MCF 10A (cell line): ENCODE measurements at regions not wholly inside any gene's neighbourhood (a gene's known extent, or its start where the extent isn't known, plus 50 kb on each side); places are given as distances from the start of the nearest gene placed in this dataset.

Experiments used
- BruUV-seq: library from RNA; stranded (reverse); fragments of 400-500 nt; replicated peaks from 2 replicates; lab custom pipeline; 2021; lab: Mats Ljungman, UMichigan
- CTCF ChIA-PET: fragments of 300-600 bp; sonication (Branson Sonifier 250); formaldehyde crosslinking; extraction: SDS; loops from one replicate; lab custom pipeline; 2021; ENCODE audit warnings: antibody characterized with exemption, inconsistent platforms; lab: Yijun Ruan, JAX
- POLR2A ChIA-PET: fragments of 300-600, 350-650 bp; sonication (Branson Sonifier 250); formaldehyde crosslinking; extraction: SDS; loops from one replicate; lab custom pipeline; 2020; ENCODE audit warnings: antibody characterized with exemption, inconsistent platforms; lab: Yijun Ruan, JAX
- DNase-seq: peaks from one replicate; pipeline ENCODE4 v3.0.0-alpha.2; 2018; ENCODE audit not compliant: unreplicated experiment
- H3K27ac Mint-ChIP-seq: one replicate; pipeline ENCODE4 v1.8.0; 2022; ENCODE audit warnings: mild to moderate bottlenecking, low read depth, mixed read lengths; ENCODE audit not compliant: unreplicated experiment
- H3K27me3 Mint-ChIP-seq: one replicate; pipeline ENCODE4 v1.8.0; 2022; ENCODE audit warnings: mixed read lengths; ENCODE audit not compliant: insufficient read depth, unreplicated experiment
- H3K36me3 Mint-ChIP-seq: one replicate; pipeline ENCODE4 v1.8.0; 2022; ENCODE audit warnings: mild to moderate bottlenecking, moderate library complexity, mixed read lengths; ENCODE audit not compliant: insufficient read depth, unreplicated experiment
- H3K4me1 Mint-ChIP-seq: one replicate; pipeline ENCODE4 v1.8.0; 2022; ENCODE audit warnings: mixed read lengths; ENCODE audit not compliant: insufficient read depth, unreplicated experiment
- H3K4me3 Mint-ChIP-seq: one replicate; pipeline ENCODE4 v1.8.0; 2022; ENCODE audit warnings: mild to moderate bottlenecking, moderate library complexity, mixed read lengths; ENCODE audit not compliant: unreplicated experiment
- H3K9me3 Mint-ChIP-seq: one replicate; pipeline ENCODE4 v1.8.0; 2022; ENCODE audit warnings: mixed read lengths; ENCODE audit not compliant: unreplicated experiment
- intact Hi-C: fragments of 100-400 bp; cut with micrococcal nuclease; formaldehyde crosslinking; loops from 2 replicates; pipeline ENCODE4 v1.14.1; 2022
- TF ChIP-seq, protein P1 (sequence below): fragments of 200-600 bp; IDR thresholded peaks from one replicate; pipeline ENCODE4 v1.8.0; 2022; ENCODE audit warnings: antibody characterized with exemption, mild to moderate bottlenecking; ENCODE audit not compliant: unreplicated experiment

DNA sequence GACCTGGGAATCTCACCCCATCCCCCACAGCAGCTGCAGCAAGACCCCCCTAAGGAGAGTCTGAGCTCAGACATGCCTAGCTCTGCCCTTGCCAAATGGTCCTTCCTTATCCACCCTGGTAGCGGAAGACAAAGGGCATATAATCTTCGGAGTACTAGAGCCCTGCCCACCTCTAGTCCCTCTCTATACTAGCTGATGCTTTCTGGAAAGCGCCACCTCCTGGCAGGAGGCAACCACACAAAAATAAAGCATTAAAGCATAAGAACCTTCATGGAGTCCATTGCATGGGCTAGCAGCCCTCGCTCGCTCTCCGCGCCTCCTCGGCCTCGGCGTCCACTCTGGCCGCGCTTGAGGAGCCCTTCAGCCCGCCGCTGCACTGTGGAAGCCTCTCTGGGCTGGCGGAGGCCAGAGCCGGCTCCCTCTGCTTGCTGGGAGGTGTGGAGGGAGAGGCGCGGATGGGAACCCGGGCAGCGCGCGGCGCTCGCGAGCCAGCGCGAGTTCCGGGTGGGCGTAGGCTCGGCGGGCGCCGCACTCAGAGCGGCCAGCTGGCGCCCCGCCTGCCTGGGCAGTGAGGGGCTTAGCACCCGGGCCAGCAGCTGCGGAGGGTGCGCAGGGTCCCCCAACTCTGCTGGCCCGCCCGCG, 941.2 kb downstream of the SUCLG1 start:
- DNase-seq, result no peak
- Mint-ChIP-seq H3K9me3 (no peaks in the 10 kb centered on the region), H3K27ac (no peak overlapping the region), H3K4me3 (no peak overlapping the region), H3K4me1 (no peaks in the 10 kb centered on the region), H3K27me3 (no peaks in the 10 kb centered on the region), H3K36me3 (no peaks in the 10 kb centered on the region)
- CTCF ChIA-PET, result interaction anchor here (0.7 to 1.6 kb wide), 4 partner anchors 12 to 225 kb away, joined by 3 read pairs; no protein-coding TSS in a partner anchor
- intact Hi-C loops, result no loop called here
- no TSS peak for BruUV-seq
- TF ChIP-seq, protein P1, sequence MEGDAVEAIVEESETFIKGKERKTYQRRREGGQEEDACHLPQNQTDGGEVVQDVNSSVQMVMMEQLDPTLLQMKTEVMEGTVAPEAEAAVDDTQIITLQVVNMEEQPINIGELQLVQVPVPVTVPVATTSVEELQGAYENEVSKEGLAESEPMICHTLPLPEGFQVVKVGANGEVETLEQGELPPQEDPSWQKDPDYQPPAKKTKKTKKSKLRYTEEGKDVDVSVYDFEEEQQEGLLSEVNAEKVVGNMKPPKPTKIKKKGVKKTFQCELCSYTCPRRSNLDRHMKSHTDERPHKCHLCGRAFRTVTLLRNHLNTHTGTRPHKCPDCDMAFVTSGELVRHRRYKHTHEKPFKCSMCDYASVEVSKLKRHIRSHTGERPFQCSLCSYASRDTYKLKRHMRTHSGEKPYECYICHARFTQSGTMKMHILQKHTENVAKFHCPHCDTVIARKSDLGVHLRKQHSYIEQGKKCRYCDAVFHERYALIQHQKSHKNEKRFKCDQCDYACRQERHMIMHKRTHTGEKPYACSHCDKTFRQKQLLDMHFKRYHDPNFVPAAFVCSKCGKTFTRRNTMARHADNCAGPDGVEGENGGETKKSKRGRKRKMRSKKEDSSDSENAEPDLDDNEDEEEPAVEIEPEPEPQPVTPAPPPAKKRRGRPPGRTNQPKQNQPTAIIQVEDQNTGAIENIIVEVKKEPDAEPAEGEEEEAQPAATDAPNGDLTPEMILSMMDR, result no peak
- POLR2A ChIA-PET, result interaction anchor here (0.7 kb wide), 1 partner anchor 1008 kb away, joined by 3 read pairs; no protein-coding TSS in a partner anchor

DNA sequence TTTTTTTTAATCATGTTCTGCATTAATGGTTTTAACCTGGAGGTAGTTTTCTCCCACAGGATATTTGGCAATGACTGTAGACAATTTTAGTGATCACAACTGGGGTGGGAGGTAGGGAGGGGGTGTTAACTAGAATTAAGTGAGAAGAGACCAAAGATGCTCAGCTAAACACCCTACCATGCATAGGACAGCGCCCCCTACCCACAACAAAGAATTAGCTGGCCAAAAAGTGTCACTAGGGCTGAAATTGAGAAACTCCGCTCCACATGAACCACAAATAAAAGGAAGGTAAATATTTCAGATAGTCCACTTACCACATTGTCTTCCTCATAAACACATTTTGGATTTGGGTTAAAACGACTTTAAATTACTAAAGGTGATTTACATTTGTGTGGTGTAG, 942.6 kb downstream of the SUCLG1 start:
- H3K4me3 Mint-ChIP-seq, result no peak overlapping the region
- POLR2A ChIA-PET, result interaction anchor here (0.5 kb wide), 1 partner anchor 20 kb away, joined by 3 read pairs; no protein-coding TSS in a partner anchor
- no peaks in the 10 kb centered on the region for H3K36me3 Mint-ChIP-seq
- no peaks in the 10 kb centered on the region for H3K9me3 Mint-ChIP-seq
- H3K27ac Mint-ChIP-seq, result no peak overlapping the region
- BruUV-seq, result no TSS peak
- TF ChIP-seq, protein P1, result no peak
- no peak for DNase-seq
- CTCF ChIA-PET, result interaction anchor here (0.5 to 1.6 kb wide), 4 partner anchors 12 to 68 kb away, joined by 3 read pairs; no protein-coding TSS in a partner anchor
- H3K4me1 Mint-ChIP-seq, result no peaks in the 10 kb centered on the region
- no peaks in the 10 kb centered on the region for H3K27me3 Mint-ChIP-seq
- intact Hi-C loops, result no loop called here

DNA sequence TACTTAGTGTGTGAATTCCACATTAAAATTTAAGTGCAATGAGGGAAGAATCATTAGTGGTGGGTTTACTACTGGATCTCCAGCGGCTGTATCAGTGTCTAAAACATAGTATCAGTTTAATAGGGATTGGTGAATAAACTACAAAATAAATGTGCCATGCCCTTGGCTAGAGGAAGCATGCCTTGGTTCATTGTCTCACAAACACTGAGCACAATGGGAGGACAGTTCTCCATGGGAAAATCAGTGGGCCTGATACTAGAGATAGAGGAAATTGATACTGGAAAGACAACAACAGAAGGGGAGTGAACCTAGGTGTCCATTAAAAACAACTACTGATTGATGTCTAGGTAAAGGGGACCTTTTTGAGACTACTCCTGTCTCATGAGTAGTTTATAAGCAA, 971.6 kb downstream of the SUCLG1 start:
- no TSS peak for BruUV-seq
- intact Hi-C loops, result no loop called here
- CTCF ChIA-PET, result interaction anchor here (0.6 kb wide), 1 partner anchor 330 kb away, joined by 4 read pairs; no protein-coding TSS in a partner anchor

DNA sequence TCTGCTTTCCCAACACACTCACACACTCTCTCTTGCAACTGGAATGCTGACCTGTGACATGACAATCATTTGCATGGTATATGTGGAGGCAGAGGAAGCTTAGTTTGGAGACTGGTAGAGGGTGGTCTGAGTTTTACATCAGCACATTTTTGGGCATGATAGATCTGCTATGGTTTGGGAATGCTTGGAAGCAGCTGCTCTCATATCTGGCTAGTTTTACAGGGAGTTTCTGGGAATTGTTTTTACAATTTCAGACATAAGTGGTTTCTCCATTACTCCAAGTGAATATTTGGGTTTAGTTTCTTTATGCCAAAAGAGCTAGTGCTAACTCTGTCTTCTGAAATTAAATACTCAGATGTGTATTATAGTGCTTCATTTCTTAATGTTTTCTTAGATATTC, 977.6 kb downstream of the SUCLG1 start:
- no peak overlapping the region for H3K27ac Mint-ChIP-seq
- POLR2A ChIA-PET, result no interaction called here
- no peak overlapping the region for H3K4me3 Mint-ChIP-seq
- TF ChIP-seq, protein P1, result no peak
- intact Hi-C loops, result no loop called here
- no peaks in the 10 kb centered on the region for H3K27me3 Mint-ChIP-seq
- H3K9me3 Mint-ChIP-seq, result no peaks in the 10 kb centered on the region
- no TSS peak for BruUV-seq
- CTCF ChIA-PET, result no interaction called here
- H3K36me3 Mint-ChIP-seq, result no peaks in the 10 kb centered on the region
- no peaks in the 10 kb centered on the region for H3K4me1 Mint-ChIP-seq
- no peak for DNase-seq

More for the DNA sequence above, 971.6 kb downstream of the SUCLG1 start:
- Mint-ChIP-seq H3K36me3 (no peaks in the 10 kb centered on the region), H3K4me1 (no peaks in the 10 kb centered on the region), H3K4me3 (no peak overlapping the region), H3K27ac (no peak overlapping the region), H3K9me3 (peaks cover 5% of the 10 kb centered on the region), H3K27me3 (no peaks in the 10 kb centered on the region)
- POLR2A ChIA-PET, result no interaction called here
- no peak for DNase-seq
- TF ChIP-seq, protein P1, result no peak
